B cell (primary cell): ENCODE measurements at regions not wholly inside any gene's neighbourhood (a gene's known extent, or its start where the extent isn't known, plus 50 kb on each side); places are given as distances from the start of the nearest gene placed in this dataset.

Experiments used
- CTCF ChIP-seq: fragments of 200-600 bp; IDR thresholded peaks from one replicate; pipeline ENCODE4 v1.8.0; 2022; ENCODE audit warnings: antibody characterized with exemption, mild to moderate bottlenecking
- EZH2 ChIP-seq: IDR thresholded peaks from 2 replicates; pipeline ENCODE4 v1.6.1; 2012; ENCODE audit warnings: borderline replicate concordance, low read depth, mild to moderate bottlenecking, moderate library complexity, low read length; ENCODE audit not compliant: insufficient read depth, poor library complexity, severe bottlenecking

GRCh38 chr4:14659286-14659685, 343.0 kb upstream of the CPEB2 start:
- TF ChIP-seq CTCF = no peak
- no peak for TF ChIP-seq EZH2
